Uterus (tissue), 3 donors: ENCODE measurements at regions not wholly inside any gene's neighbourhood (a gene's known extent, or its start where the extent isn't known, plus 50 kb on each side); places are given as distances from the start of the nearest gene placed in this dataset.

Experiments
- DNase-seq, 2 donors: peaks; one replicate each; pipeline ENCODE4 v3.0.0-alpha.2; 2019 to 2020
- H3K27ac ChIP-seq, 2 donors: fragments of 200-600 bp; sonication (generic); 1 replicate in 1 of 2; 2 replicates in 1 of 2; pipeline ENCODE4 v1.5.1; 2016 to 2018
- H3K27me3 ChIP-seq, 2 donors: fragments of 200-600 bp; sonication (generic); one replicate each; pipeline ENCODE4 v1.5.1; 2018 to 2019; ENCODE audit warnings: control low read depth in 1 of 2
- H3K36me3 ChIP-seq, 2 donors: fragments of 200-600 bp; sonication (generic); one replicate each; pipeline ENCODE4 v1.5.1; 2019; ENCODE audit warnings: control low read depth in 1 of 2
- H3K4me1 ChIP-seq, 2 donors: fragments of 200-600 bp; sonication (generic); one replicate each; pipeline ENCODE4 v1.5.1; 2018 to 2019; ENCODE audit warnings: control low read depth in 1 of 2
- H3K4me3 ChIP-seq, 2 donors: fragments of 200-600 bp; sonication (generic); 1 replicate in 1 of 2; 2 replicates in 1 of 2; pipeline ENCODE4 v1.5.1; 2018 to 2019; ENCODE audit warnings: mild to moderate bottlenecking in 1 of 2
- H3K9me3 ChIP-seq, 2 donors: fragments of 200-600 bp; sonication (generic); one replicate each; pipeline ENCODE4 v1.5.1; 2019; ENCODE audit warnings: control low read depth in 1 of 2
- CTCF ChIP-seq, 4 experiments: fragments of 200-600 bp in 2 of 4; fragments of 450-650 bp in 2 of 4; sonication (generic) in 2 of 4; IDR thresholded peaks; one replicate each; pipeline ENCODE4 v1.5.1; 2016 to 2019; ENCODE audit warnings: antibody characterized with exemption in 4 of 4, mild to moderate bottlenecking in 2 of 4, moderate library complexity in 1 of 4
- POLR2A ChIP-seq, 2 donors: fragments of 450-650 bp; IDR thresholded peaks; one replicate each; pipeline ENCODE4 v1.6.1; 2016; ENCODE audit warnings: antibody characterized with exemption in 2 of 2, mild to moderate bottlenecking in 1 of 2, moderate library complexity in 1 of 2
- intact Hi-C: fragments of 100-400 bp; cut with DNase I; formaldehyde crosslinking; loops from one replicate; pipeline ENCODE4 v1.15.1; 2023; ENCODE audit warnings: low total_unique reads
- donor health status: DM: yes; HTN: yes; CAD: no.

GRCh38 chr4:144868309-144868708, 222.4 kb downstream of the HHIP start:
- H3K4me1 ChIP-seq, result no peaks in the 10 kb centered on the region

GRCh38 chr4:144872508-144873225, 225.3 kb downstream of the ANAPC10 start:
- intact Hi-C loops, result no loop called here
- H3K4me3 ChIP-seq, result no peak overlapping the region
- DNase-seq, result peak in 1 of 2 donors; percentile 15
- no peaks in the 10 kb centered on the region for H3K27me3 ChIP-seq
- H3K4me1 ChIP-seq, result no peaks in the 10 kb centered on the region
- H3K36me3 ChIP-seq, result no peaks in the 10 kb centered on the region
- no peaks in the 10 kb centered on the region for H3K9me3 ChIP-seq
- TF ChIP-seq CTCF (IDR thresholded peaks at IDR 0.05) (no peak), POLR2A (IDR thresholded peaks at IDR 0.05) (no peak)
- peak overlapping the region; percentile 17 to 20 for H3K27ac ChIP-seq

More at GRCh38 chr4:144868309-144868708, 222.4 kb downstream of the HHIP start:
- Histone ChIP-seq H3K4me3 (no peak overlapping the region), H3K9me3 (no peaks in the 10 kb centered on the region), H3K27ac (no peak overlapping the region), H3K27me3 (no peaks in the 10 kb centered on the region), H3K36me3 (no peaks in the 10 kb centered on the region)
- no peak for TF ChIP-seq CTCF (IDR thresholded peaks at IDR 0.05)
- TF ChIP-seq POLR2A (IDR thresholded peaks at IDR 0.05), result no peak
- intact Hi-C loops, result no loop called here
- no peak for DNase-seq

GRCh38 chr4:144873226-144873990, 224.6 kb downstream of the ANAPC10 start:
- H3K9me3 ChIP-seq, result no peaks in the 10 kb centered on the region
- H3K4me1 ChIP-seq, result no peaks in the 10 kb centered on the region
- H3K27ac ChIP-seq, result no peak overlapping the region
- no peaks in the 10 kb centered on the region for H3K36me3 ChIP-seq
- intact Hi-C loops, result no loop called here
- TF ChIP-seq POLR2A (IDR thresholded peaks at IDR 0.05), result no peak
- no peak for TF ChIP-seq CTCF (IDR thresholded peaks at IDR 0.05)
- H3K27me3 ChIP-seq, result no peaks in the 10 kb centered on the region
- no peak overlapping the region for H3K4me3 ChIP-seq
- no peak for DNase-seq

DNA sequence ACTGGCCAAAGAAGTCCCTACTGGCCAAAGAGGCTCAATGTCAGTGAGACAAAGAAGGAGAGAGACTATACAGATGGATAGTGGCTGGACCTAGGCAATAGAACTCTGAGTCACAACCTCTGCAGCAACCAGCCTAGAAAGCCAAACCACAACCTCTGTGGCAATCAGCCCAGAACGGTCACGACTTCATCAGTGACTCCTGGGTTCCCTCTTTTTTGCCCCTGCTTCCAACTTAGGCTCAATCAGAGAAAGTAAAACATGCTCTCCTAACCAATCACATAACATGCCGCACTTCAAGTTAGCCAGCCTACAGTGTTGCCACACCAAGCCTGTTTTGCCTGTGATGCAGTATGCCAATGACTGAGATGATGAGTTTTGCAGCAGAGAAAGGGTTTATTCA, 203.4 kb downstream of the ANAPC10 start:
- Histone ChIP-seq H3K27me3 (no peaks in the 10 kb centered on the region), H3K4me1 (no peaks in the 10 kb centered on the region), H3K4me3 (no peak overlapping the region), H3K36me3 (no peaks in the 10 kb centered on the region), H3K27ac (no peak overlapping the region), H3K9me3 (no peaks in the 10 kb centered on the region)
- TF ChIP-seq POLR2A (IDR thresholded peaks at IDR 0.05) (no peak), CTCF (IDR thresholded peaks at IDR 0.05) (no peak)
- intact Hi-C loops, result no loop called here
- DNase-seq, result no peak

- no peaks in the 10 kb centered on the region for H3K36me3 ChIP-seq
- no peak overlapping the region for H3K4me3 ChIP-seq
- TF ChIP-seq POLR2A (IDR thresholded peaks at IDR 0.05) (no peak), CTCF (IDR thresholded peaks at IDR 0.05) (no peak)
- H3K27ac ChIP-seq, result no peak overlapping the region
- no peaks in the 10 kb centered on the region for H3K9me3 ChIP-seq
- H3K4me1 ChIP-seq, result no peaks in the 10 kb centered on the region
- no peaks in the 10 kb centered on the region for H3K27me3 ChIP-seq
- intact Hi-C loops, result no loop called here
- DNase-seq, result no peak
Measured at GRCh38 chr4:144899393-144899792, 198.6 kb downstream of the ANAPC10 start.
